Endothelial cell (in vitro differentiated cells): ENCODE measurements at regions not wholly inside any gene's neighbourhood (a gene's known extent, or its start where the extent isn't known, plus 50 kb on each side); places are given as distances from the start of the nearest gene placed in this dataset.
A peak's percentile ranks its signal among the peaks of the same experiment; 100 is the strongest.

ENCODE experiments used
- DNase-seq: peaks from one replicate; pipeline ENCODE4 v3.0.0; 2021; ENCODE audit warnings: low spot score
- H3K27ac Mint-ChIP-seq: one replicate; pipeline ENCODE4 v1.8.0; 2021; ENCODE audit warnings: mixed read lengths, inconsistent platforms; ENCODE audit not compliant: unreplicated experiment
- H3K27me3 Mint-ChIP-seq: one replicate; pipeline ENCODE4 v1.8.0; 2021; ENCODE audit warnings: mild to moderate bottlenecking, moderate library complexity, mixed read lengths, inconsistent platforms; ENCODE audit not compliant: unreplicated experiment
- H3K36me3 Mint-ChIP-seq: one replicate; pipeline ENCODE4 v1.8.0; 2021; ENCODE audit warnings: mild to moderate bottlenecking, low read depth, mixed read lengths, inconsistent platforms; ENCODE audit not compliant: unreplicated experiment
- H3K4me1 Mint-ChIP-seq: one replicate; pipeline ENCODE4 v1.8.0; 2021; ENCODE audit warnings: mild to moderate bottlenecking, mixed read lengths, inconsistent platforms; ENCODE audit not compliant: unreplicated experiment
- H3K4me3 Mint-ChIP-seq: one replicate; pipeline ENCODE4 v1.8.0; 2021; ENCODE audit warnings: mild to moderate bottlenecking, mixed read lengths, inconsistent platforms; ENCODE audit not compliant: unreplicated experiment
- H3K9me3 Mint-ChIP-seq: one replicate; pipeline ENCODE4 v1.8.0; 2021; ENCODE audit warnings: mixed read lengths, inconsistent platforms; ENCODE audit not compliant: unreplicated experiment
- TF ChIP-seq, protein P1 (sequence below): fragments of 200-600 bp; sonication (generic); IDR thresholded peaks from one replicate; pipeline ENCODE4 v1.5.0; 2021; ENCODE audit warnings: antibody characterized with exemption; ENCODE audit not compliant: unreplicated experiment

DNA sequence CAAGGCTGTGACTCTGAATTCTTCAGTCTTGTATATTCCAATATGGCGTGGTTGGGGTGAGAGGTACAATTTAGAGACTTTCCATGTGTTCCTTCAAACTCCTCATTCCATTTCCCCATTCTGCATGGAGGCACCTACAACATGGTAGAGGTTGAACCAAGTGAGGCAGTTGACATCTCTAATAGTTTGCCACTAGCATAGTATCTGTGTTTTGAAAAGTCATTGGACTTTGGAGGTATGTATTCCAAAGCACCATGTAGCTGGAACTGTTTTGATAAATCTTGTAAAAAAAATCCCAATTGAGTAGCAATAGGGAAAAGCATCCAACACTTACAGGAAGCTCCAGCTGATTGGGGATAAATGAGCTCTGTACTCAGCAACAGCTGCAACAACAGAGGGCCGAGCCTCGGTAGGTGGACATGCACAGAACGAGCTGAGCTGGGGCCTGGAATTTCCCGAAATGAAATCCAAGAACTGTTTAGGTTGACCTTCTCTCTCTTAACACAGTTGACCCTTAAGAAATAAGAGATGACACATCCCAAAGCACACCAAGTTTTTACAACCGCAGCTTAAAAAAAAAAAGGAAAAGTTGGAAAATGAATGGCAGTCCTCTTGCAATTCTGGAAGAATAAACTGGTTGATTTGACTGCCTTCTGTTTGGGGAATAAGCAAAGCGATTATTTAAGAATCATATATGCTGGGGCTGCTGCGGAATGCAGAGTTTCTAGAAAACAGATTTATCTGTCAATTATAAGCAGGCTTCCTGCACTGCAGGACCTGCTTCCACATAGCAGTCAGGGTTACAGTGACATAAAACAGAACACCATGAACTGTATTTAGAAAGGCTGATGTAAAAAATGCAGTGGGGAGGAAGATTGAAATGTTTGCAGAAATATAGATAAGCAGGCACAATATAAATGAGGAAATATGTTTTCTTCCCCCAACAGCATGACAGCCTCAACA is 194.6 kb upstream of the KRR1 start:
- Mint-ChIP-seq H3K4me1 (peaks cover 68% of the 10 kb centered on the region), H3K36me3 (no peaks in the 10 kb centered on the region), H3K9me3 (no peaks in the 10 kb centered on the region), H3K27ac (peak overlapping the region; percentile 85), H3K27me3 (no peaks in the 10 kb centered on the region), H3K4me3 (no peak overlapping the region)
- DNase-seq = peak; percentile 14
- TF ChIP-seq, protein P1, sequence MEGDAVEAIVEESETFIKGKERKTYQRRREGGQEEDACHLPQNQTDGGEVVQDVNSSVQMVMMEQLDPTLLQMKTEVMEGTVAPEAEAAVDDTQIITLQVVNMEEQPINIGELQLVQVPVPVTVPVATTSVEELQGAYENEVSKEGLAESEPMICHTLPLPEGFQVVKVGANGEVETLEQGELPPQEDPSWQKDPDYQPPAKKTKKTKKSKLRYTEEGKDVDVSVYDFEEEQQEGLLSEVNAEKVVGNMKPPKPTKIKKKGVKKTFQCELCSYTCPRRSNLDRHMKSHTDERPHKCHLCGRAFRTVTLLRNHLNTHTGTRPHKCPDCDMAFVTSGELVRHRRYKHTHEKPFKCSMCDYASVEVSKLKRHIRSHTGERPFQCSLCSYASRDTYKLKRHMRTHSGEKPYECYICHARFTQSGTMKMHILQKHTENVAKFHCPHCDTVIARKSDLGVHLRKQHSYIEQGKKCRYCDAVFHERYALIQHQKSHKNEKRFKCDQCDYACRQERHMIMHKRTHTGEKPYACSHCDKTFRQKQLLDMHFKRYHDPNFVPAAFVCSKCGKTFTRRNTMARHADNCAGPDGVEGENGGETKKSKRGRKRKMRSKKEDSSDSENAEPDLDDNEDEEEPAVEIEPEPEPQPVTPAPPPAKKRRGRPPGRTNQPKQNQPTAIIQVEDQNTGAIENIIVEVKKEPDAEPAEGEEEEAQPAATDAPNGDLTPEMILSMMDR = no peak

DNA sequence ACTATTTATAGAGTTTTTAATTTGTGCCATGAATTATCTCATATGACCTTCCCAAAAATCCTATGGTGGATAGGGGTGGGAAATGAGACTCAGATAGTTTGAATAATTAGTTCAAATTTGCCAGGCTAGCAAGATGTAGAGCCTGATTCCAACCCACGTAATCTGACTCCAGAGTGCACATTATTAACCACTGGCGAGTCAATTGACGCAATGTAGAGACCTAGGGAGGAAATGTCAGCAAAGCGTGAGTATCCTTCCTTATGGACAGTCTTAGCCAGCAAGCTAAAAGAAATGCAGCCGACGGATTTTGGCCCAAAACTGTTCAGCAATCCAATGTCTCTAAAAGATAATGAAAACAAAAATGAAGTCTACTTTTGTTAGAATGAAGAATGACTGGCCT is 193.3 kb upstream of the KRR1 start:
- TF ChIP-seq, protein P1 = no peak
- Mint-ChIP-seq H3K27ac (peak overlapping the region; percentile 78), H3K36me3 (no peaks in the 10 kb centered on the region), H3K4me3 (no peak overlapping the region), H3K4me1 (peaks cover 75% of the 10 kb centered on the region), H3K27me3 (no peaks in the 10 kb centered on the region), H3K9me3 (no peaks in the 10 kb centered on the region)
- no peak for DNase-seq

DNA sequence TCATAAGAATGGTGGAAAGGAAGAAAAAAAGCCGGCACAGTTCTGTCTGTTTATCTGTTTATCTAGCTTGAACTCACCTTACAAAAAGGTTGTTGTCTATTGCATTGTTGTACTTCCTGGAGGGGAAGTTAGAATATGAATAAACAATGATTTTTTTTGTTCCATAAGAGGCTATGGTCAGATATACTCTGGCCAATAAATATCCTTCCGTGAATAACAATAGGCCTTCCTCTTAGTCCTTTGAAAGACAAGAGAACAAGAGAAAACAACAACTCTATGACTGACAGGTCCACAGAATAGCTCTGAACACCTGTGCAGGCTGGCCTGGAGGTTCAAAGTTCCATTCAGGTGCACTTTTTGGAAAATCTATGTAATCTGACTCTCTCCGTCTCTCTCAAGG is 192.8 kb upstream of the KRR1 start:
- TF ChIP-seq, protein P1 = no peak
- Mint-ChIP-seq H3K36me3 (no peaks in the 10 kb centered on the region), H3K9me3 (no peaks in the 10 kb centered on the region), H3K4me3 (no peak overlapping the region), H3K27ac (peak overlapping the region; percentile 37), H3K4me1 (peaks cover 77% of the 10 kb centered on the region), H3K27me3 (no peaks in the 10 kb centered on the region)
- DNase-seq = no peak

DNA sequence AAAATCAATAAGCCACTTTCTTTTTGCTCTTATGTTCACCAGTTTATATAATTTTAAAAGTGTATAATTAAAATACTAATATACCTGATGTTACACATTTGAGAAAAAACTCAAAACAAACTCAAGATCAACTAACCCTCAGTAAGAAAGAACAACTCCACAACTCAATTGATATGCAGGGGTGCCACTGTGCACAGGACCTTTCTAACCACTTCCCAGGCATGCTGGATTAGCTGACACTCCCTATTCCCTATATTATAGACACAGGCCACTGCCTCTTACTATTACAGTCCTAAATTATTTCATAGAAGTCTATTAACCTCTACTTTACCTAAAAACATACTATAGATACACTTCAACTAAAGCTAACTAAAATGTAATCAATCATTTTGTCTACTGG is 191.7 kb upstream of the KRR1 start:
- Mint-ChIP-seq H3K36me3 (no peaks in the 10 kb centered on the region), H3K4me3 (no peak overlapping the region), H3K9me3 (no peaks in the 10 kb centered on the region), H3K27ac (peak overlapping the region; percentile 21), H3K4me1 (peaks cover 73% of the 10 kb centered on the region), H3K27me3 (no peaks in the 10 kb centered on the region)
- DNase-seq = no peak
- TF ChIP-seq, protein P1 = no peak

DNA sequence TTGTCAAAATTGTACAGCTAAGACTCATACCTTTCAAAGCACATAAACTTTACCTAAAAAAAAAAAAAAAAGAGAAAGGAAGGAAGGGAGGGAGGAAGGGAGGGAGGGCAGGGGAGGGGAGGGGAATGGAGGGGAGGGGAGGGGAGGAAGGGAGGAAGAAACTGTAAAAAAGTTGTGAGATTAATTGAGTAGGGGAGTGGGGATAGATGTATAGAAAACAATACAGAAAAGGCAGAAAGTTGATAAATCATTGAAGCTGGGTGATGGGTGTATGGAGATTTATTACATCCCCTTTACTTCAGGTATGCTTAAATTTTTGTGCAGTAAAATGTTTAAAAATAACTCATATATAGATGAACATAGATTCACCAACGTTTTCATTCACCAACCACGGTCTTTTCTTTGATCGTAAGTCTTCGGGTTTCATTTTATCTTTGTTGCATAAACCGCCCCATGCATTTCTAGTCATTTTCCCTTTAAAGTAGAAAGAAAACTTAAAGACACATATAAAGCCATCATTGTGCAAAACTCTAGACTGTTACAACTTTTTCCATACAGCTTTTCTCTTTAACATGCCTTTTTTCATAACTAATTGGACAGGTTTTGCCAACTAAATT is 191.2 kb upstream of the KRR1 start:
- TF ChIP-seq, protein P1 = no peak
- no peak overlapping the region for H3K4me3 Mint-ChIP-seq
- peaks cover 70% of the 10 kb centered on the region for H3K4me1 Mint-ChIP-seq
- H3K27ac Mint-ChIP-seq = peak overlapping the region; percentile 30
- no peaks in the 10 kb centered on the region for H3K27me3 Mint-ChIP-seq
- H3K9me3 Mint-ChIP-seq = no peaks in the 10 kb centered on the region
- H3K36me3 Mint-ChIP-seq = no peaks in the 10 kb centered on the region
- DNase-seq = no peak
